ENCODE measurements at regions not wholly inside any gene's neighbourhood (a gene's known extent, or its start where the extent isn't known, plus 50 kb on each side); places are given as distances from the start of the nearest gene placed in this dataset.

GRCh38 chrX:45368705-45369104 is 168.0 kb upstream of the DIPK2B start:
- DNase-seq = no peak

GRCh38 chrX:45363596-45363995 is 162.9 kb upstream of the DIPK2B start:
- no peak for DNase-seq

- DNase-seq = no peak
Measured at GRCh38 chrX:45360571-45360970, 159.9 kb upstream of the DIPK2B start.

- no peak for DNase-seq
Measured at GRCh38 chrX:45358392-45358791, 157.7 kb upstream of the DIPK2B start.

GRCh38 chrX:45353456-45353855 is 152.8 kb upstream of the DIPK2B start:
- no peak for DNase-seq

GRCh38 chrX:45352611-45353010 is 151.9 kb upstream of the DIPK2B start:
- no peak for DNase-seq

- no peak for DNase-seq
Measured at GRCh38 chrX:45351478-45351877, 150.8 kb upstream of the DIPK2B start.

GRCh38 chrX:45348296-45348695 is 147.6 kb upstream of the DIPK2B start:
- DNase-seq = no peak

- no peak for DNase-seq
Measured at GRCh38 chrX:45347877-45348276, 147.2 kb upstream of the DIPK2B start.

- DNase-seq = no peak
Measured at GRCh38 chrX:45344594-45344993, 143.9 kb upstream of the DIPK2B start.

- no peak for DNase-seq
Measured at GRCh38 chrX:45329217-45329616, 128.5 kb upstream of the DIPK2B start.

GRCh38 chrX:45324941-45325340 is 124.3 kb upstream of the DIPK2B start:
- no peak for DNase-seq

- no peak for DNase-seq
Measured at GRCh38 chrX:45323387-45323786, 122.7 kb upstream of the DIPK2B start.

GRCh38 chrX:45322820-45323219 is 122.1 kb upstream of the DIPK2B start:
- no peak for DNase-seq

- DNase-seq = peak in 1 of 5 experiments; percentile 30
Measured at GRCh38 chrX:45322382-45322781, 121.7 kb upstream of the DIPK2B start.

- no peak for DNase-seq
Measured at GRCh38 chrX:45320191-45320590, 119.5 kb upstream of the DIPK2B start.

GRCh38 chrX:45309801-45310200 is 109.1 kb upstream of the DIPK2B start:
- no peak for DNase-seq

- no peak for DNase-seq
Measured at GRCh38 chrX:45309096-45309495, 108.4 kb upstream of the DIPK2B start.

- DNase-seq = no peak
Measured at GRCh38 chrX:45306794-45307193, 106.1 kb upstream of the DIPK2B start.

GRCh38 chrX:45300638-45301037 is 100.0 kb upstream of the DIPK2B start:
- no peak for DNase-seq

- DNase-seq = no peak
Measured at GRCh38 chrX:45295259-45295986, 94.7 kb upstream of the DIPK2B start.

GRCh38 chrX:45274576-45274975 is 73.9 kb upstream of the DIPK2B start:
- no peak for DNase-seq

GRCh38 chrX:45267007-45267406 is 66.3 kb upstream of the DIPK2B start:
- no peak for DNase-seq

- DNase-seq = no peak
Measured at GRCh38 chrX:45266456-45266855, 65.8 kb upstream of the DIPK2B start.

GRCh38 chrX:45264865-45265264 is 64.2 kb upstream of the DIPK2B start:
- no peak for DNase-seq

Measured in T-helper 2 cell (primary cell).